EH (cell line): ENCODE measurements at regions not wholly inside any gene's neighbourhood (a gene's known extent, or its start where the extent isn't known, plus 50 kb on each side); places are given as distances from the start of the nearest gene placed in this dataset.

ENCODE experiments used
- DNase-seq: peaks from one replicate; pipeline ENCODE4 v3.0.0-alpha.2; 2015; ENCODE audit warnings: low read depth

DNA sequence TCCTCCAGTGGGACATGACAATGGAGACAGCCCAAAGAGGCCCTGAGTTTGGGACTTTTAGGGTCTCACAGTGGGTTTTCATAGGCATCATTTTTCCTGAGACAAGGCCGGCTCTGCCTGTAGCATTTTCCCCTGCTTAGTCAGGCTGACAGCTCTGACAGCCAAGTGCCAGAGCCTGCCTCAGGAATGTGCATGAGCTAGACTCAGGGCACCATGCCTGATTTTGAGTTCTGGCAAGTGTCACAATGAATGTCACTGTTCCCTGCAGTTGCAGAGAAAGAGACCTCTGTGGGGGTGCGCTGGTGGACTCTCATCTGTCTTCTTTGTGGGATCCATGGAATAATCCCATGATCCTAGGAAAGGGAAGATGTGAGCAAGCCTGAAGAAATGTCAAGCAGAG lies 343.3 kb upstream of the TSPY4 start:
- DNase-seq: peak; percentile 65

- peak; percentile 41 for DNase-seq
Measured at GRCh38 chrY:9001231-9001630, 336.0 kb upstream of the TSPY4 start.

DNA sequence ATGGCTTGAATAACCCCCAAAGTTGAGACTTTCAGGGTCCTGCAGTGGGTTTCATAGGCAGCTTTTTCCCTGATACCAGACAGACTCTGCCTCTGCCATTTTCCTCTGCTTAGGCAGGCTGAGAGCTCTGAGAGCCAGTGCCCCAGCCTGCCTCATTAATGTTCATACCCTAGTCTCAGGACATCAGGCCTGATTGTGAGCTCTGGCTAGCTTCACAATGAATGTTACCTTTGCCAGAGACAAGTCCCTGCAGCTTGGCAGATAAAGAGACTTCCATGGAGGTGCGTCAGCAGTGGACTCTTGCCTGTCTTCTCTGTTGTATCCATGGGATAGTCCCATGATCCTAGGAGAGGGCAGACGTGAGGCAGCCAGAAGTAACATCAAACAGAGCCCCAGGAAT lies 333.5 kb upstream of the TSPY4 start:
- DNase-seq: no peak

- peak; percentile 48 for DNase-seq
Measured at GRCh38 chrY:9008648-9009047, 328.6 kb upstream of the TSPY4 start.

- peak; percentile 44 for DNase-seq
Measured at GRCh38 chrY:9016916-9017315, 320.3 kb upstream of the TSPY4 start.

- DNase-seq: no peak
Measured at GRCh38 chrY:9018401-9018800, 318.9 kb upstream of the TSPY4 start.

- peak; percentile 66 for DNase-seq
Measured at GRCh38 chrY:9027729-9028375, 309.4 kb upstream of the TSPY4 start.

DNA sequence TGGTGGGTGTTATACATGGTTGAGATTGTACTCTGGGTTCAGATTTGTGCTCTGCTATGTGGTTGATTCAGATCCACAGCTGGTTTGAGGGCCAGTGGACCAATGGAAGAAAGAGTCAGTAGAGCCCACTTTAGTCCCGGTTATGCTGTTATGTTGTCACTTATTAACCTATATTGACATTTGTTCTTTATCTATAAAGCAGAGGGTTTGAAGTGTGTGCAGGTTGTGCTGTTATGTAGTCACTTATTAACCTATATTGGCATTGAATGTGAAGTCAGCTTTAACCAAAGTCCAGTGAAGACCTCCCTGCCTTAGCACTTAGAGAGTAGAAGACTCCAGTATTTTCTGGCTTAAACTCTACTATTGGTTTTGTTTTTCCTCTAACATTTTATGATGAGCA lies 307.3 kb upstream of the TSPY4 start:
- DNase-seq: no peak

DNA sequence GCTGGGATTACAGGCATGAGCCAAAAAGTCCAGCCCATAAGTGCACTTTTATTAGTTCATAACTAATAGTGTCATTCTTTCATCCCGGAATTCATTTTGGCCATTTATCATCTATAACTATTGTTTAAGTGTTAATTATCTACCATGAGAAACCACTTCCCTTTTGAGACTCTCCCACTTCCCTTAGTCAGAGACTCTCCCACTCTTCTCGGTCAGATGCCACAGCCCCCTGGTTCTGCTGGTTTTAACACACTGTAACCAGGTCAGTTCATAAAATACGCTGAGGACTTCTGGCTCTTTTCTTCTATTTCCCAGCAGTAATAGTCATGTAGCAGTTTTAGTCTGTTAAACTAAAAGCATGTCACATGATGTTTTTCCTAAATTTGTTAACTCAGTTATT lies 303.0 kb upstream of the TSPY4 start:
- DNase-seq: no peak

GRCh38 chrY:9035246-9035645 lies 302.0 kb upstream of the TSPY4 start:
- DNase-seq: peak; percentile 19

- DNase-seq: no peak
Measured at GRCh38 chrY:9041474-9041873, 295.8 kb upstream of the TSPY4 start.
